Gastrocnemius medialis (tissue), 4 donors: ENCODE measurements at regions not wholly inside any gene's neighbourhood (a gene's known extent, or its start where the extent isn't known, plus 50 kb on each side); places are given as distances from the start of the nearest gene placed in this dataset.

Experiments used
- ATAC-seq, 2 donors: fragments of 150-250 bp; one replicate each; pipeline ENCODE4 v1.9.1; 2016
- DNase-seq, 2 donors: peaks; one replicate each; pipeline ENCODE4 v3.0.0-alpha.2; 2019
- H3K27ac ChIP-seq, 4 donors: fragments of 200-600 bp; sonication (generic); 1 replicate in 1 of 4; 2 replicates in 3 of 4; pipeline ENCODE4 v1.5.1; 2016 to 2018; ENCODE audit warnings: mild to moderate bottlenecking in 2 of 4, moderate library complexity in 1 of 4
- H3K27me3 ChIP-seq, 3 donors: fragments of 200-600 bp; sonication (generic) in 2 of 3; 1 replicate in 1 of 3; 2 replicates in 2 of 3; pipeline versions ENCODE4 v1.5.1 to v1.6.0; 2016 to 2019; ENCODE audit warnings: mild to moderate bottlenecking in 1 of 3, moderate library complexity in 1 of 3
- H3K36me3 ChIP-seq, 2 donors: fragments of 200-600 bp; sonication (generic) in 1 of 2; one replicate each; pipeline ENCODE4 v1.5.1; 2017 to 2018
- H3K4me1 ChIP-seq, 2 donors: fragments of 200-600 bp; sonication (generic) in 1 of 2; one replicate each; pipeline ENCODE4 v1.5.1; 2016 to 2017; ENCODE audit warnings: mild to moderate bottlenecking in 2 of 2
- H3K4me3 ChIP-seq, 4 donors: fragments of 200-600 bp; sonication (generic) in 3 of 4; 1 replicate in 1 of 4; 2 replicates in 3 of 4; pipeline ENCODE4 v1.5.1; 2016 to 2019; ENCODE audit warnings: mild to moderate bottlenecking in 2 of 4
- H3K9me3 ChIP-seq, 3 donors: fragments of 200-600 bp; sonication (generic) in 2 of 3; 1 replicate in 1 of 3; 2 replicates in 2 of 3; pipeline ENCODE4 v1.5.1; 2016 to 2019
- CTCF ChIP-seq, 5 experiments: fragments of 450-650 bp in 3 of 5; fragments of 200-600 bp in 2 of 5; sonication (generic) in 2 of 5; IDR thresholded peaks in 4 of 5; conservative IDR thresholded peaks in 1 of 5; 1 replicate in 4 of 5; 2 replicates in 1 of 5; pipeline ENCODE4 v1.5.1; 2016 to 2019; ENCODE audit warnings: antibody characterized with exemption in 5 of 5, mild to moderate bottlenecking in 3 of 5, moderate library complexity in 3 of 5
- POLR2A ChIP-seq, 2 donors: fragments of 450-650 bp; IDR thresholded peaks; one replicate each; pipeline ENCODE4 v1.6.1; 2017; ENCODE audit warnings: antibody characterized with exemption in 2 of 2, mild to moderate bottlenecking in 2 of 2, moderate library complexity in 2 of 2
- in situ Hi-C, 4 donors: fragments of 200-750 bp; cut with MboI; loops; one replicate each; pipeline versions ENCODE4 v1.15.0 to v1.8.0; 2017; ENCODE audit warnings: low sequenced_read_pairs in 4 of 4
- intact Hi-C: fragments of 100-400 bp; cut with DNase I; formaldehyde crosslinking; loops from one replicate; pipeline ENCODE4 v1.15.1; 2023; ENCODE audit warnings: low total_unique reads

- Histone ChIP-seq H3K4me1 (no peaks in the 10 kb centered on the region), H3K27ac (no peak overlapping the region), H3K36me3 (no peaks in the 10 kb centered on the region), H3K9me3 (no peaks in the 10 kb centered on the region), H3K4me3 (no peak overlapping the region), H3K27me3 (no peaks in the 10 kb centered on the region)
- no peak for DNase-seq
- in situ Hi-C loops, result no loop called here
- intact Hi-C loops, result no loop called here
- TF ChIP-seq POLR2A (IDR thresholded peaks at IDR 0.05) (no peak), CTCF (IDR thresholded peaks at IDR 0.05 in 4 of 5, conservative IDR thresholded peaks at IDR 0.05 in 1 of 5) (no peak)
- no peak for ATAC-seq
Measured at GRCh38 chr20:56797023-56797422, 167.9 kb downstream of the TFAP2C start.

- in situ Hi-C loops (no loop called here), intact Hi-C loops (no loop called here)
- Histone ChIP-seq H3K36me3 (no peaks in the 10 kb centered on the region), H3K9me3 (no peaks in the 10 kb centered on the region), H3K4me3 (no peak overlapping the region), H3K4me1 (no peaks in the 10 kb centered on the region), H3K27me3 (no peaks in the 10 kb centered on the region), H3K27ac (no peak overlapping the region)
- TF ChIP-seq CTCF (IDR thresholded peaks at IDR 0.05 in 4 of 5, conservative IDR thresholded peaks at IDR 0.05 in 1 of 5), result no peak
- TF ChIP-seq POLR2A (IDR thresholded peaks at IDR 0.05), result no peak
- DNase-seq, result no peak
- no peak for ATAC-seq
Measured at GRCh38 chr20:56798634-56799033, 169.5 kb downstream of the TFAP2C start.

- H3K4me3 ChIP-seq, result no peak overlapping the region
- no peaks in the 10 kb centered on the region for H3K4me1 ChIP-seq
- TF ChIP-seq CTCF (IDR thresholded peaks at IDR 0.05 in 4 of 5, conservative IDR thresholded peaks at IDR 0.05 in 1 of 5), result no peak
- TF ChIP-seq POLR2A (IDR thresholded peaks at IDR 0.05), result no peak
- no peaks in the 10 kb centered on the region for H3K36me3 ChIP-seq
- in situ Hi-C loops, result no loop called here
- H3K27me3 ChIP-seq, result no peaks in the 10 kb centered on the region
- DNase-seq (no peak), ATAC-seq (no peak)
- H3K27ac ChIP-seq, result no peak overlapping the region
- no peaks in the 10 kb centered on the region for H3K9me3 ChIP-seq
- intact Hi-C loops, result no loop called here
Measured at GRCh38 chr20:56799187-56799586, 170.1 kb downstream of the TFAP2C start.

GRCh38 chr20:56800088-56800487 lies 171.0 kb downstream of the TFAP2C start:
- Histone ChIP-seq H3K27me3 (no peaks in the 10 kb centered on the region), H3K9me3 (no peaks in the 10 kb centered on the region), H3K36me3 (no peaks in the 10 kb centered on the region), H3K27ac (no peak overlapping the region), H3K4me3 (no peak overlapping the region), H3K4me1 (no peaks in the 10 kb centered on the region)
- in situ Hi-C loops, result no loop called here
- DNase-seq (no peak), ATAC-seq (no peak)
- no peak for TF ChIP-seq POLR2A (IDR thresholded peaks at IDR 0.05)
- TF ChIP-seq CTCF (IDR thresholded peaks at IDR 0.05 in 4 of 5, conservative IDR thresholded peaks at IDR 0.05 in 1 of 5), result no peak
- intact Hi-C loops, result no loop called here

GRCh38 chr20:56801971-56802755 lies 173.1 kb downstream of the TFAP2C start:
- H3K36me3 ChIP-seq, result no peaks in the 10 kb centered on the region
- peaks cover 0 to 2% (median 0%) of the 10 kb centered on the region in 3 donors for H3K27me3 ChIP-seq
- intact Hi-C loops, result no loop called here
- no peak for DNase-seq
- H3K27ac ChIP-seq, result no peak overlapping the region
- H3K9me3 ChIP-seq, result no peaks in the 10 kb centered on the region
- no peaks in the 10 kb centered on the region for H3K4me1 ChIP-seq
- no peak for ATAC-seq
- H3K4me3 ChIP-seq, result no peak overlapping the region
- in situ Hi-C loops, result no loop called here
- TF ChIP-seq CTCF (IDR thresholded peaks at IDR 0.05 in 4 of 5, conservative IDR thresholded peaks at IDR 0.05 in 1 of 5) (no peak), POLR2A (IDR thresholded peaks at IDR 0.05) (no peak)
